CD4-positive, alpha-beta T cell (primary cell): ENCODE measurements at regions not wholly inside any gene's neighbourhood (a gene's known extent, or its start where the extent isn't known, plus 50 kb on each side); places are given as distances from the start of the nearest gene placed in this dataset.

Experiments used
- ATAC-seq: fragments of 200-7000 bp; cut with Tn5 transposase; one replicate; pipeline ENCODE4 v1.10.0; 2022; ENCODE audit warnings: mild to moderate bottlenecking; ENCODE audit not compliant: poor library complexity
- CTCF ChIA-PET: fragments of 350-600 bp; sonication (Branson Sonifier 250); formaldehyde crosslinking; loops from one replicate; lab custom pipeline; 2021; ENCODE audit warnings: antibody characterized with exemption, inconsistent platforms; lab: Charles Lee
- POLR2A ChIA-PET: fragments of 350-600 bp; sonication (Branson Sonifier 250); formaldehyde crosslinking; loops from one replicate; lab custom pipeline; 2021; ENCODE audit warnings: antibody characterized with exemption, inconsistent platforms; lab: Charles Lee
- DNase-seq, 14 experiments: peaks; one replicate each; pipeline ENCODE4 v3.0.0-alpha.2; 2013 to 2020; ENCODE audit warnings: mixed read lengths in 2 of 14
- H3K27ac ChIP-seq, 2 donors: one replicate each; pipeline versions ENCODE4 v1.5.1 to v1.7.0; 2013; ENCODE audit warnings: low read length in 2 of 2, low read depth in 1 of 2, mild to moderate bottlenecking in 1 of 2
- H3K27me3 ChIP-seq, 2 experiments: 1 replicate in 1 of 2; 2 replicates in 1 of 2; pipeline versions ENCODE4 v1.6.1 to v1.7.0; 2013; ENCODE audit warnings: low read length in 2 of 2, control low read depth in 1 of 2, mild to moderate bottlenecking in 1 of 2, moderate library complexity in 1 of 2; ENCODE audit not compliant: insufficient read depth in 2 of 2, control insufficient read depth in 1 of 2
- H3K36me3 ChIP-seq: one replicate; pipeline ENCODE4 v1.6.1; 2013; ENCODE audit warnings: low read length, control low read depth; ENCODE audit not compliant: insufficient read depth
- H3K4me1 ChIP-seq: one replicate; pipeline ENCODE4 v1.6.1; 2013; ENCODE audit warnings: low read length, control low read depth; ENCODE audit not compliant: insufficient read depth
- H3K4me3 ChIP-seq: one replicate; pipeline ENCODE4 v1.5.1; 2013; ENCODE audit warnings: mild to moderate bottlenecking, low read length, moderate library complexity
- H3K9me3 ChIP-seq, 2 experiments: 1 replicate in 1 of 2; 2 replicates in 1 of 2; pipeline versions ENCODE4 v1.6.1 to v1.7.0; 2013; ENCODE audit warnings: low read length in 2 of 2, mild to moderate bottlenecking in 2 of 2, control low read depth in 1 of 2, moderate library complexity in 1 of 2; ENCODE audit not compliant: control insufficient read depth in 1 of 2, insufficient read depth in 1 of 2
- H3K27ac Mint-ChIP-seq: one replicate; pipeline ENCODE4 v1.8.0; 2020; ENCODE audit warnings: mixed read lengths
- H3K27me3 Mint-ChIP-seq: one replicate; pipeline ENCODE4 v1.8.0; 2021; ENCODE audit warnings: mixed read lengths
- H3K36me3 Mint-ChIP-seq: one replicate; pipeline ENCODE4 v1.8.0; 2021; ENCODE audit warnings: low read depth, mixed read lengths
- H3K4me1 Mint-ChIP-seq: one replicate; pipeline ENCODE4 v1.8.0; 2021; ENCODE audit warnings: low read depth, mixed read lengths
- H3K4me3 Mint-ChIP-seq: one replicate; pipeline ENCODE4 v1.8.0; 2020; ENCODE audit warnings: mild to moderate bottlenecking, mixed read lengths
- H3K9me3 Mint-ChIP-seq: one replicate; pipeline ENCODE4 v1.8.0; 2020; ENCODE audit warnings: mixed read lengths
- intact Hi-C, 2 experiments: fragments of 100-400 bp; cut with DNase I in 1 of 2; cut with micrococcal nuclease in 1 of 2; formaldehyde crosslinking; loops; one replicate each; pipeline versions ENCODE4 v1.15.1 to v1.9.0; 2023 to 2025; cut with DNase I, micrococcal nuclease
- TF ChIP-seq, protein P1 (sequence below): fragments of 200-600 bp; IDR thresholded peaks from one replicate; pipeline ENCODE4 v1.8.0; 2022; ENCODE audit warnings: antibody characterized with exemption, mild to moderate bottlenecking

DNA sequence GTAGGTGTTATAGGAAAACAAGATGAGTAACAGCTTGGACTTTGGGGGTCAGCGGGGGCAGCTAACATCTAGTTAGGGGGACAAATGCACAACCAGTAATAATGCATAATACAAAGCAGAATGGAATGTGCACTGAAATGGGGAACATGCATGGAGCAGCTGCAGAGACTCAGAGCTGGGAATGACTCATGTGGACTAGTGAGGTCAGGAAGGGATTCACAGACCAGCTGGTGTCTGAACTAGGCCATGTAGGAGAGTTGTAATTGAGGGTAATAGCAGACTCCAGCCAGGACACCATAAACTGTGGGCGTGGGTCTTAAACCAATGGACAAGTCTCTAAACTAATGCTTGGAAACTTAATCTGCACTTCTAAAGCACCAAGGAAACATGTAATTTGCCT lies 176.8 kb upstream of the ASIC2 start:
- no peaks in the 10 kb centered on the region for H3K4me1 ChIP-seq
- H3K9me3 Mint-ChIP-seq, result no peaks in the 10 kb centered on the region

DNA sequence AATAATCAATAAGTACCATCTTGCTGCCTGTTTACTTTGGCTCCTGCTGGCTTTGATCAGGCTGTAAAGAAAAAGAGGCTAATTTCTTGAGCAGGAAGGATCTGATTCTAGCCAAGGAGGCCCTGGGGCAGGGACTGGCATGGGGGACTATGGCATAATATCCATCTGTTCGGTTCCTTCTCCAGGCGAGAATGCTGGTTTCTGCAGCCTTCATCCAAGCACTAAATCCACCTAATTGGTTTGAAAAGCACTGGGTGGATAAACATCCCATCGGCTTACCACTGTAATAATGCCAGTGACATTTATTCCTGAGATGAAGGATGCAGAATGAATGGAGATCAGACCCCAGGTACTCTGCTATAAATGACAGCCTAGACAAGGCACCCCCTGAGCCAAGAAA lies 180.0 kb upstream of the ASIC2 start:
- H3K27me3 ChIP-seq, result no peaks in the 10 kb centered on the region
- Mint-ChIP-seq H3K4me1 (no peaks in the 10 kb centered on the region), H3K9me3 (no peaks in the 10 kb centered on the region), H3K36me3 (no peaks in the 10 kb centered on the region), H3K27me3 (no peaks in the 10 kb centered on the region), H3K27ac (no peak overlapping the region), H3K4me3 (no peak overlapping the region)
- POLR2A ChIA-PET, result no interaction called here
- intact Hi-C loops, result no loop called here
- no peaks in the 10 kb centered on the region for H3K4me1 ChIP-seq
- DNase-seq (no peak), ATAC-seq (no peak)
- TF ChIP-seq, protein P1, sequence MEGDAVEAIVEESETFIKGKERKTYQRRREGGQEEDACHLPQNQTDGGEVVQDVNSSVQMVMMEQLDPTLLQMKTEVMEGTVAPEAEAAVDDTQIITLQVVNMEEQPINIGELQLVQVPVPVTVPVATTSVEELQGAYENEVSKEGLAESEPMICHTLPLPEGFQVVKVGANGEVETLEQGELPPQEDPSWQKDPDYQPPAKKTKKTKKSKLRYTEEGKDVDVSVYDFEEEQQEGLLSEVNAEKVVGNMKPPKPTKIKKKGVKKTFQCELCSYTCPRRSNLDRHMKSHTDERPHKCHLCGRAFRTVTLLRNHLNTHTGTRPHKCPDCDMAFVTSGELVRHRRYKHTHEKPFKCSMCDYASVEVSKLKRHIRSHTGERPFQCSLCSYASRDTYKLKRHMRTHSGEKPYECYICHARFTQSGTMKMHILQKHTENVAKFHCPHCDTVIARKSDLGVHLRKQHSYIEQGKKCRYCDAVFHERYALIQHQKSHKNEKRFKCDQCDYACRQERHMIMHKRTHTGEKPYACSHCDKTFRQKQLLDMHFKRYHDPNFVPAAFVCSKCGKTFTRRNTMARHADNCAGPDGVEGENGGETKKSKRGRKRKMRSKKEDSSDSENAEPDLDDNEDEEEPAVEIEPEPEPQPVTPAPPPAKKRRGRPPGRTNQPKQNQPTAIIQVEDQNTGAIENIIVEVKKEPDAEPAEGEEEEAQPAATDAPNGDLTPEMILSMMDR, result no peak
- CTCF ChIA-PET, result no interaction called here
- H3K9me3 ChIP-seq, result peaks cover 0 to 5% of the 10 kb centered on the region in 2 experiments
- no peaks in the 10 kb centered on the region for H3K36me3 ChIP-seq
- H3K4me3 ChIP-seq, result no peak overlapping the region
- no peak overlapping the region for H3K27ac ChIP-seq

More for the DNA sequence above, 176.8 kb upstream of the ASIC2 start:
- ChIA-PET CTCF (no interaction called here), POLR2A (no interaction called here)
- intact Hi-C loops, result no loop called here
- ATAC-seq (no peak), DNase-seq (no peak)
- Histone ChIP-seq H3K27ac (no peak overlapping the region), H3K36me3 (no peaks in the 10 kb centered on the region), H3K9me3 (peaks cover 0 to 5% of the 10 kb centered on the region in 2 experiments), H3K27me3 (no peaks in the 10 kb centered on the region), H3K4me3 (no peak overlapping the region)
- H3K27me3 Mint-ChIP-seq, result peaks cover 4% of the 10 kb centered on the region
- no peaks in the 10 kb centered on the region for H3K4me1 Mint-ChIP-seq
- TF ChIP-seq, protein P1, result no peak
- no peaks in the 10 kb centered on the region for H3K36me3 Mint-ChIP-seq
- H3K4me3 Mint-ChIP-seq, result no peak overlapping the region
- no peak overlapping the region for H3K27ac Mint-ChIP-seq

GRCh38 chr17:33474789-33475188 lies 181.7 kb upstream of the ASIC2 start:
- peaks cover 0 to 3% of the 10 kb centered on the region in 2 experiments for H3K27me3 ChIP-seq
- ATAC-seq (no peak), DNase-seq (no peak)
- H3K36me3 ChIP-seq, result no peaks in the 10 kb centered on the region
- H3K4me1 ChIP-seq, result no peaks in the 10 kb centered on the region
- H3K4me1 Mint-ChIP-seq, result no peaks in the 10 kb centered on the region
- H3K27ac ChIP-seq, result no peak overlapping the region
- H3K9me3 Mint-ChIP-seq, result no peaks in the 10 kb centered on the region
- no peak overlapping the region for H3K27ac Mint-ChIP-seq
- CTCF ChIA-PET, result no interaction called here
- no peaks in the 10 kb centered on the region for H3K36me3 Mint-ChIP-seq
- TF ChIP-seq, protein P1, result no peak
- POLR2A ChIA-PET, result no interaction called here
- intact Hi-C loops, result no loop called here
- no peak overlapping the region for H3K4me3 Mint-ChIP-seq
- no peak overlapping the region for H3K4me3 ChIP-seq
- no peaks in the 10 kb centered on the region for H3K9me3 ChIP-seq
- H3K27me3 Mint-ChIP-seq, result no peaks in the 10 kb centered on the region
